GM18517 (cell line): ENCODE measurements at regions not wholly inside any gene's neighbourhood (a gene's known extent, or its start where the extent isn't known, plus 50 kb on each side); places are given as distances from the start of the nearest gene placed in this dataset.
A peak's percentile ranks its signal among the peaks of the same experiment; 100 is the strongest.

Source experiments
- ATAC-seq: cut with Tn5 transposase; IDR thresholded peaks from one replicate; pipeline ENCODE4 v1.9.1; 2021; ENCODE audit warnings: mild to moderate bottlenecking, moderate library complexity; ENCODE audit not compliant: unreplicated experiment

DNA sequence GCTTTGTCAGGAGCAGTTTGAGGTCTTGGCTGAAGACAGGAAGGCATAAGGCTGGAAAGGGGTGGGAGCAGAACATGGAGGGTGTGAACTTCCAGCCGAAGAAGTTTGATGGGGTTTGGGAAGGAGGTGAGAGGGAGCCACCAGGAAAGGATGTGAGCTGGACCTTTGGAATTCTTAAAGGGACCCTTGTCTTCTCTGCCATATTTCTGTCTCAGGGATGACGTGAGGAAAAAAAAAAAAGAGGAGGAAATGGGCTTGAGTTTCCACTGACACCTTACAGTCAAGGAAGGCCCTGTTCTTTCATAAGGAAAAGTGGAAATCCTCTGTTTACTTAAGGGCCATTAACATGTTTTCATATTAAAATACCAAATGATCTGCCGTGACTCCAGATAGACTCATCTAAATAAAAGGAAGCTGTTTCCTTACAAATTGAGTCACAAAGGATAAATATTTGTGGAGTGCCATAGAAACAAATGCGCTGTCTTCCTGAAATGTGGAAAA lies 132.1 kb downstream of the PALM2AKAP2 start:
- no peak for ATAC-seq

DNA sequence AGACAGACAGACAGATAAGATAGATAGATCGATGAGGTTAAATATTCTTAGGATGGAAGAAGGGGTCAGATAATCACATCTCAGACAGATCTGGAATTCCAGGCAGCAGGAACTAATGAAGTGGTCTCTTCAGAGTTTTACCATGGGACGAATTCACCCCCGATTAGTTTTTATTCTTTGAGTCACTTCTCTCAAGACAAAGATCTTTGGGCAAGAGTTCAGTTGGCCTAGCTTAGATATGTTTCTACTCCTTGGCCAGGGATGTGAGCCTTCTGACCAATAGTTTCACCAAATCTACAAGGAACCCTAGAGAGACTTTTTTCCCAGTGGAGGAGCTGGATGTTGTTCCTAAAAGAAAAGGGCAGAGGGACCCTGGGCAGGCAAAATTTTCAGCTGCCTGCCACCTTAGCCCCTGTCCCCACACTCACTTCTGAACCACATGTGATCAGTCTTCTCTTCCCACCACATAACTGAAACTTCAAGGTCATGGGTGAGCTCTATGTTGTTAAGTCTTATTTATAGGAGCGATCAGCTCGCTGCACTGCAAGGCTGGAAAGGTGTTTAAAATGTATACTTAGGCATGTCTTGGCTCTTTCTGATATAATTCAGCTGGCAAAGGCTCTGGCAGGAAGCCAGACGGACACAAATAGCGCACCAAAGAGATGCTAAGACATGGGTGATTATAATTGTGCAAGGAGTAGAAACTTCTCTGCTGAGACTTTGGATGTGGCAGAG lies 132.9 kb downstream of the PALM2AKAP2 start:
- ATAC-seq: peak; percentile 51

DNA sequence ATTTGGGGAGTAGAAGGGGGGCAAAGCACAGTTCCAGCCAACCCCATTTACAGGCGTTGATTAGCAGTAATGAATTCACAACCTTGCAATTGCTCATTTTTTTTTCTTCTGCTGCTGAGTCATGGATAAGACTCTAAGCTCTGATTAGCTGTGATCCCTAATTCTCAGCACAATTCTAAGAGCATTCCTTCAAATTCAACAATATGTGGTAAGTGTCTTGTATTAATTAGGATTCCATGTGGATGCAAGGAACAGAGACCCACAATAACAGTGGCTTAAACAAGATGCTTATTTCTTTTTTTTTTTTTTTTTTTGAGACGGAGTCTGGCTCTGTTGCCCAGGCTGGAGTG lies 133.4 kb downstream of the PALM2AKAP2 start:
- ATAC-seq: no peak

DNA sequence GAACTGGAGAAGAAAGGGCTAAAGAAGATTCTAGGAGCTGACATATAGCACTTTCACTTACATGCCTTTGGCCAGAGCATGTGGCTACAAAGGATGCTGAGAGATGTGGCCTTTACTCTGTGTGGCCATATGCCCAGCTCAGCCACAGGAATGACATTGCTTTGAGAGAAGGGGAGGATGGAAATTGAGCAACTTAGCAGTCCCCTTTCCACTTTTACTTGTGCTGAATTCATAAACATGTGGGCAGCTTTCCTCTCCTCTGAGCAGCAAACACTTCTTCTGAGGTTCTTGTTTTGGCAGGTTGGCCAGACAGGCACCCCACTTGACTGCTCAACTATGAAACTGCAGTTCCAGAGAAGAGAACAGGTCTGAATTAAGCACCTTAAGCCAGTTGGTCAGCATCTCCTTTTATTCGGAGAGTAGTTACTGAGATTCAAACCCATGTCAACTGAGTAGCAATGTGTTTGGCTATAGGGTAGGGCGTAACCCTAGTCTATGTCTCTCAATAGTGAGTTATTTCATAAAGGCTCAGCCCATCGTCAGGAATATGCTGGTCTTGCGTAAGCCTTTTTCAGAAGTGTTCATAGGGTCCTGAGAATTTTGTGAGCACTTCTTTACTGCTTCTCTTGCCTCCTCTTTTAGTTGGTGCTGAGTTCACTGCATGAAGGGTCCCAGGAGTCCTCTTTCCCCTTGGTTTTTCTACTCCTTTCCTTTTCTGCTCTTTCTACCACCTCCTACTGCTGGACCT lies 134.5 kb downstream of the PALM2AKAP2 start:
- peak; percentile 40 for ATAC-seq

DNA sequence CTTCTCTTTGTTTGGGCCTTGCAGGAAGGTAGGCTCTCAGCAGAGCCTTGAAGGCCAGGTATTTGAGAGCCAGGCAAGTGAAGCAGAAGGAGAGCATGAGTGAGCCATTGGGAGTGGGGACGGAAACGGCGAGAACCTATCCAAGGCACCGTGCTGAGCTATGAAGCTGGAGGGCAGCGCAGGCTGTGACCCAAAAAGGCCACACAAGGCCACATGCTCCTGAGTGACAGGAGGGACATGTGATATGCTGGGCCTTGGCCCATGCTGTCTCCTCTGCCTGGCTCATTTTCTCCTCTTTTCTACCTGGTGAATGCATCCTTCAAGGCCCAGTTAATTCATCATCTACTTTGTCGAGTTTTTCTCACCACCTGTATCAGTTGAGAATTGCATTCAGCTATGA lies 136.3 kb downstream of the PALM2AKAP2 start:
- ATAC-seq: no peak

DNA sequence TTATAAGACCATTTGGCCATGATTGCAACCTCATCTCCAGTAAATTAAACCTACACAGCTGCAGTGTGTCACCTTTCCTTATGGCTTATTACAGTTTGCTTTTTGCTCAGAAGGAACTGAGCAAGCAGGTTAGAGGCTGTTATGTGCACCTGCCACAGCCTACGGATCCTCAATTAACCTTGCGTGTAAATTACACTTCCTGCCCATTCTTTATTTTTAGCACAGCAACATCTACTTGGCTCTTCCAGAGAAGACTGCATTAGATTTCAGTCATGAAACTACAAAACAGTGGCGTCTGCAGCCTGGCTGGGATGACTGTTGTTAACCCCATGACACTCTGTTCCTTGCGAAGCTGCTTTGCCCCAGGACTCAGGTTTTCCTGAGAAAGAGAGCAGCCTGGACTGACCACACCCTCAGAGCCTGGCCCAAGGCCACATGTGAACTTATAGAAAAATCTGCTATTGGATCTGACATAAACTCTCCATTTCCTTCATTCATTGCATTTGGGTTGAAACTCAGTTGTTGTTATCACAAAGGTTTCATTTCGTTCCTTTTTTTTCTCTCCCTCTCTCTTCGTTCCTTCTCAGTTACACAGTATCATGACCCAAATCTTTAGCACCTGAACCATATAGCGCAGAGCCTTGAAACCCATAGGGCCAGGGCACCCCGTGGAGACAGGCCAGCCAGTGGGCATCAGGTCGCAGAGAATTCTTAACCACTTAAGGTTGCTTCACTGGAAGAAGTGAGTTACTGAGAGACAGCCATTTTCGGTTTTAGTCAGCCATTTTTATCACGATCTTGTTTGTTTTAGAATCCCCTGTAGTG lies 138.6 kb downstream of the PALM2AKAP2 start:
- peak; percentile 69 for ATAC-seq

DNA sequence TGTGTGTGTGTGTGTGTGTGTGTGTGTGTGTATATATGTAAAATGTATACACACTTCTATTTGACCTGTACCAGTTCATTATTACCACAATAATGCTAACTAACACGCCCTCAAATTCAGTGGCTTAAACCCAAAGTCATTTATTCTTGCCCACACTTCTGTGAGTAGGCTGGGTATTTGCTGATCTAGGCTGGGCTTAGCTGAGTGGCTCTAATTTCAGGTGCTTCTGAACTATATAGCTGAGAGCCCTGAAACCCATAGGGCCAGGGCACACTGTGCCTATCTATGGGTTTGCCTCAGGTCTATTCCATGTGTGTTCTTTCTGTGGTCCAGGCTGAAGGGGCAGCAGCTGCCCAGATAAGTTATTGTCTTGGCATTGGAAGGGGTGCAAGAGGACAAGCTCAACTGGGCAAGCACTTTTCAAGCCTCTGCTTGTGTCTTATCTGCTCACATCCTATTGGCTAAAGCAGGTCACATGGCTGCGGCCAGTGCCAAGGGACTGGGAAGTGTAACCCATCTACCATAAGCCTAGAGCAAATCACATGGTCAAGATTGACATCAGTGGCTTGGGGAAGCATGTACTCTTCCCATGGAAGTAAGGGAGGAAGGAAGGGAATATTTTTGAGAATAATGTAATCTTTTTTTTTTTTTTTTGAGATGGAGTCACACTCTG lies 139.9 kb downstream of the PALM2AKAP2 start:
- no peak for ATAC-seq

DNA sequence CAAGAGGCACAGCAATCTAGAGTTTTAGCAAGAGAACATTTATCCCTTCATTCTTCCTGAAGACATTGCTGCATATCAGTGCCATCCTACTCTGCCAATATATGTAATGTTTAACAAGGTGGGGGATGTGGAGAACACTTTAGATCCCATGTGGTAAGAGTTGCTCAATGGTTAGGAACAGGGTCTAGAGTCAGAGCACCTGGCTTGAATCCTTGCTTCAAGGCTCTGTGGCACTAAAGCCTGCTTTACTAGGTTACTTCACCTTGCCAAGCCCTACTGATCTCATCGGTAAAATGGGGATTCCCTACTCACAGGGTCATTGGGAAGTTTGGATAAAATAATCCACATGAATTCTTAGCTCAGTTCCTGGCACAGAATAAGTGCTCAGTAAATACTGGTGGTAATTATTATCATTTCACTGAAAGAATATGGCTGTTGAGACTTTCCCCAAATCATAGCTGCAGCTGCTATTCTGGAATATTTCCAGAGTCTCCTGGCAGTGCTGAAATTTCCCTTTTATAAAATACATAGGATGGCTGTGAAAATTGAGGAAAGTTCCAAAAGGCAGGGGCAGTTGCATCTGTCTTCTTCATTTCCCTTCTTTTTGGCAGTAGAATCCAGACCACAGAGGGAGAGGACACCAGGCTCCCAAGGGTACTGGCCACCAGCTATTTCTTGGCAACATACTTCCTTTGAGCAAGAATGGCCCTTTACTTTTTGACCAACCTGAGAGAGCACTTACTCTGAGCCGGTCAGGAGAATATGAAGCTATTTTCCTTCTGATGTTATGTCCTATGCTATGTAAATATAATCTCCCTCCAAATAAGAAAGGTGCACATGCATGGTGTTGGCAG lies 142.8 kb downstream of the PALM2AKAP2 start:
- ATAC-seq: no peak

DNA sequence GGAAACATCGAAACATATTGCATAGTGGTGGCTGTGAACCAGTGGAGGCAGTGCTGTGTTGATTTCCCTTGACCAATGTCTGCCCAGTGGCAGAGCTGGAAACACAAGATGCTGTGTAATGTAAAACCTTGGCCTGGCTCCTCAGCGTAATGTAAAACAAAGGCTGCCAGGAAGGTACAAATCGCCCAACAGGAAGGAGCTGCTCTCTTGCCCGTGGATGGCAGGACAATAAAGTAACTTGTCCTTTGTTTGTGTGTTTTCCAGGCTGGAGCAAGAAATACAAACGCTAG lies 143.4 kb downstream of the PALM2AKAP2 start:
- no peak for ATAC-seq

DNA sequence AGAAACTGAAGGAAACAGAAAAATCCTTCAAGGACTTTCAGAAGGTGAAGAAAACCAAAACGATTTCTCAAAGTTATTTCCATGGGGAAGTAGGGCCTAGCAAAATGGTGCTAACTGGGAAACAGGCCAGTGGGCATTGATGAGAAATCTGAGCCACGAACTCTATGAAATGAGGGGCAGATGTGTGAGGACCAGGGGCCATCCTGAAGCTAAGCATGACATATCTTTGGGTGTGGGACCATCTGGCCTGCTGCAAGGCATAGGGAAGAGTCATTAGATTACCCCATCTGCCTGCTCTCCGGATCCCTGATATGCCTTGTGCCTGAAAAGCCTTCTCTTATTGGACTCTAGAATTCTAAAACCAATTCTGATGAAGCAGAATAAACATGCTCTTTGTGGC lies 143.8 kb downstream of the PALM2AKAP2 start:
- no peak for ATAC-seq

DNA sequence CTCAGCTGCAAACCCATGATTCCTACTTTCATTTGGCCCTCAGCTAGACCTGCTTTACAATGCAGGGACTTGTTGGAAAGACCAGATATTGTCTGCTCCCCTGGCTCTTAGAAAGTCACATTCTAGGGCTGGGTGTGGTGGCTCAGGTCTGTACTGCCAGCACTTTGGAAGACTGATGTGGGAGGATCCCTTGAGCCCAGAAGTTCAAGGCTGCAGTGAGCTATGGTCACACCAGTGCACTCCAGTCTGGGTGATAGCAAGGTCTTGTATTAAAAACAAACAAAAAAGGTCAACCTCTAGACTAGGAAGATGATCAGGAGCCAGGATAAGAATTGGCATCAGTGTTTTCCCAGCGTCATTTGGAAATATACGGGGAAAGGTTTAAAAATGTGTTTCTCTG lies 145.8 kb downstream of the PALM2AKAP2 start:
- no peak for ATAC-seq

DNA sequence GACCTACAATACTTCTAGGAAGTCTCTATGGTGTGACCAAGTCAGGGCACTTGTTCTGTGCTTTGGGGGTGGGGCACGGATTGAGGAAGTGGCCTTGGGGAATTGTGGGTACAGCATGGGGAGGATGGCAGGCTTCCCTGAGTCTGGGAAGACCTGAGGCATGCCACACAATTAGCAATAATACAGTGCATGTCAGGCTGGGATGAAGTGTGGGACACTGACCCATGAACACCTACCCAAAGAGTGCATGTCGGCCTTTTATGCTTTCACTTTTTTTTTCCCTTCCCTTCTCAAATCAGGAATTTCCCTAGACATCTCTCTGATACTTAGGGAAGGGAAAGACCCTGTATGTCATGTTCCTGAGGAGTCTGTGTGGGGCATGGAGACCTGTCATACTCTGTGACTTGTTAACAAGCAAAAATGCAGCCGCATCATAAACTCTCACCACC lies 146.4 kb downstream of the PALM2AKAP2 start:
- ATAC-seq: no peak

DNA sequence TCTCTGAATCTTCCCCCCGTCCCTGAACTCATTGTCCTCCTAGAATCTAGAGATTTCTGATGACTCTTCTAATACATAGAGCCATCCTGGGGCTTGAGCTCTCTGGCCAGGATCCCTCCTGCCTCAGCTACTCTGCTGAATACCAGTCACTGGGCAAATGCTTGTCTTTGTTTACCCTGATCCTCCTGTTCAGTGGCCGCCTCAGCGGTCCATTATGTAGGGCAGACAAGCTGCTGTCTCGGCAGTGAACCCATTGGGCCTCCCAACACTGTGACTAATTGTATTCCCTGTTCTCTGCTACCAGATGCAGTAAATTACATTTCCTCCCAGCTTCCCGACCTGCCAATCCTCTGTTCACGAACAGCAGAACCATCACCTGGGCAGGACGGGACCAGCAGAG lies 151.6 kb downstream of the PALM2AKAP2 start:
- ATAC-seq: no peak

DNA sequence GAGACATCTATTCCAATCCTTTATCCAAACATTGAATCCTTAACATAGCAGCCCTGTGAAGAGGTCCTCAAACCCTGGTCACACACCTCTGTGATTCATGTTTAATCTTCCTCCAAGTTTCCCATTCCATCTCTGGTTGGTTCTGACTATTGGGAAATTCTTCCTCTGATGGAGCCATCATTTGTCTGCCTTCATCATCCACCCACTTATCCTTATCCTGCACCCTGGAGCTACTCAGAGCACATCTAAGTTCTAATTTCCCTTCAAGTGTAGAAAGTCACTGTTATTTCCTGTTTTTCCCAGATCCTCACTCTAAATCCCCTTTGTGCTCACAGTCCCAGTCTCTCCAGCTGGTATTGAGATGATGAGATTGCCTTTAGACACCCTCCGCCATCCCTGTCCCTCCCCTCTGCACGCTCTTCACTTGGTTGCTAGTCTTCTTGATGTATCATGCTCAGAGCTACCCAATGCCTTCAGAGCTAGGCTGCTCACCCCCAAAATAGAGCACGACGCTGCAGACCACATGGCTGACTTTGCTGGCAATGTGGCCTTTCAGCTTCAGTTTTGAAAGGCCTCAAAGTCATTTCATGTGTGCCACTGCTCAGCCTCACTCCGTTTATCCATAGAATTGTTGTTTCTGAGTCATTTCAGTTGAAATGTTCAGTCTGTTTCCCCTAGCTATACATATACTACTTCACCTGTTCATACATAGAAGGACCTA lies 154.3 kb downstream of the PALM2AKAP2 start:
- no peak for ATAC-seq

DNA sequence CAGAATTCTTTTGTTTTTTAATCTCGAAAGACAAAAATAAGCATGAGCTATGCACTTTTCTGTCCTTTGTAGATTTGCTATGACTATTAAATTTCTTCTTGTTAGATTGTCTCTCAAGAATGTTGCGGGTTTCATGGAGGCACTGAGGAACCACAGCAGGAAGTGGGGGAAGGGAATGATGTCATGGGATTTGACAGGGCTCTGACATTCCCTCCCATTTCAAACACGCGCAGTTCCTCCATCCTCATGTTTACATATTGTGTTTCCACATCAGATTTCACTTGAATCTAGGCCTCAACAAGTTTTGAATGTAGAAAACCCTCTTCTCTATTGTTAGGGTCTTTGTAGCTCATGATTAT lies 154.8 kb downstream of the PALM2AKAP2 start:
- ATAC-seq: no peak

DNA sequence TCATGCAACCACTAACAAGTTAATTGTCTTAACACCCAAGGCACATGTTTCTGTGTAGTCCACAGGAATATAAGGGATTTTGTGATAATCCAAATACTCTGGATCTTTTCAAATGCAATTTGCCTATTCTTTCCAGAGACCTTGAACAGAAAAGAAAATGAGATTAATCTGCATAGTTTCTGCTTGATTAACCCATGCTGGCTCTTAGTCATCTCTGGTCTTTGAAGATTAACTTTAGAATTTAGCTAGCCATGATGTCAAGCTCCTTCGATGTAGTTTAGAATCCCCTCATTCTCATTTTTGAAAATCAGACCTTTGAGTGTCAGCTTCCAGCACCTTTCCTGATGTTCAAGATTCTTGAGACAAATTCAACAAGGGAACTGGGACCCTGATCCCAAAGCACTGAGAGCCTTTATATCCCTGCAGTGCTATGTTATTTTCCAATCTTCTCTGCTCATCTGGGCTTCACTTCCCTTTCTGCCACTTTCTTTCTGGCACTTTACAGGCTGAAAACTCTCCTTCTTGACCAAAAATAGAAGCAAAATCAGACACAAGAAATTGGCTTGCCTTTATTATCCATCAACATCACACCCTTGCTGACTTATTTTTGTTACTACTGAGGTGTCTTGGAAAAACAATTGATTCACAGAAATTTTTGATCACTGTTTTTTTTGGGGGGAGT lies 155.5 kb downstream of the PALM2AKAP2 start:
- no peak for ATAC-seq

DNA sequence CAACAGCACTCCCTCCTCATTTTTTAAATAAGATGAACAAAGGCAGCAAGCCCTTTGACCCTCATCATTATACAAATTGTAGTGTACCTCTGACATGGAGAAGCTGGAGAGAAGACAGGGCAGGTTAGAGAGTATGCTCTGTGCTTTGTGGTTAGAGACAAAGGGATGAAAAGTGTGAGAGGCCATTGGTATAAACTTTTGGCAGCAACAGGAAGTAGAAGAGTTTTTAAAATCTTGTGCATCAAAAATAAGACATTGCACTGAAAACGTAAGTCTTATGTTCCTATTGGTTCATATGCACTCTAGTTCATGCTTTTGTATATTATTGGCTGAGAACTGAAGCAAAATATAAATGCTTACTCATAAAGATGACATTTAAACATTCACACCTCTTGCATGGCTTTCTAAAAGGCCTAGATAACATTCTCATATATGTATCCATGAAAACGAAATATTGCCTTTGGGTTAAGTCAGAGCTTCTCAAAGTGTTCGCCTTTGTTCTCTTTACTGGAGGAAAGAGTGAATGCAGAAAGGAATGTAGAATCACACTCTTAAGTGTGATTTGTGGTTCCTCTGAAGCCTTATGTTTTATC lies 158.0 kb downstream of the PALM2AKAP2 start:
- ATAC-seq: no peak

DNA sequence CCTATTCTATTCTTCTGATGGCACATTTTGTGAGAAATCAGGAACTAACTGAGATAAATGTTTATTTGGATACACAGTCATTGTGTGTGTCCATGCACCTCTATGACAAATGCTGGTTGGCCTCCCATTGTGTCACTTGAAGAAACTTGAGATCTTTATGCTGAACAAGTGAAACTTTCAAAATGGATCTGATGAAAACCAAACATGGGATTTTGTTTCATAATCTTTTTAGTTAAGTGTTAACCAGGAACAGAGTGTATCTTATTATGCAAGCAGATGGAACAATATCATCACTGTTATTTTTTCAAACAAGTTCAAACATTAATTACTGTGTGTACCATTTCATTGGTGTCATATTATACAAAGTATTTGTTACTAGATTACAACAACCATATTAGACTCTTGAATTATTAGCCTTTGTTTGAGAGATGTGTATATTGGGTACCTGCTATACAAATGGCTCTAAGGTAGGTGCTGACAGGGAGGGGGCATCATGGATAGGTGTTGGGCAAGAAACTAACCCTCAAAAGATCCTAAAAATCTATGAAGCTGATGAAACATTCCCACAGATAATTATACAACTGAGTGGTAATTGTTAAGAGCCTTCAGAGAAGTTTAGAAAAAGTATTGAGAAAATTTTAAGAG lies 159.8 kb downstream of the PALM2AKAP2 start:
- no peak for ATAC-seq
